ENCODE measurements at regions not wholly inside any gene's neighbourhood (a gene's known extent, or its start where the extent isn't known, plus 50 kb on each side); places are given as distances from the start of the nearest gene placed in this dataset.

DNA sequence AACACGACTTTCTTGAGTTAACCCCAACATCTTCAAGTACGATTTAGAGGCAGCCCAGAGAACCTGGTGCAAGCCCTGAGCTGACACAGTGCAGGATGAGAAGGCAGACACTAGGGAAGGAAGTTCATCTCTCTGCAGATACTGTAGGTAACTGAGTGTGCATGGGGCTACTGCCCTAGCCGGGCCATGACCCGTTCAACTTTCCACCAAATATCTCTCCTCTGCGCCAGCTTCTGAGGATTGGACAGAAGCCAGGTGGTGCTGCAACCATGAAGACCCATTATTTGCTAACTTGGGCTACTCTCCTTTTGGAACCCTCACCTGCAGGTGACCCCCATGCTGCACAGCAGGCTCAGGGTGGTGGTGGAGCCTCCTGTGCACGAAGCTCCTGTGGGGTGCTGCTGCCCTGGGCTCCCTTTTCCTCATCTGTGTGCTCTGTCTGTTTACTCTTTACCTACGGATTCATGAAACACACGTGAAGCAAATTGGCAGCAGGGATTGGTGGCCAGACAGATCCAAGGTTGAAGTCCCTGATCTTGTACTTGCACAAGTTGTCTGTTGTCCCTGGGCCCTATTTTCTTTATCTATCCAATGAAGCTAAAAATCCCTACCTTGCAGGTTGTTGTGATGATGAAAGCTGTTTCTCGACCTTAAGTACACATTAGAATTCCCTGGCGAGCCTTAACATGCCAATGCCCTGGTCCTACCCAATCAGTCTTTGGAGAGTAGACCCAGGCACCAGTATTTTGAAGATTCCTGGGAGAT lies 227.8 kb downstream of the LACC1 start:
- no peak overlapping the region for H3K4me3 ChIP-seq (ENCODE audit: low read depth, low read length)
- no peak for TF ChIP-seq CTCF (IDR thresholded peaks at IDR 0.05; ENCODE audit: insufficient read depth, low read depth, low read length, missing control alignments)
- no peak for DNase-seq (ENCODE audit: low read depth)

- no peak overlapping the region for H3K4me3 ChIP-seq (ENCODE audit: low read depth, low read length)
- TF ChIP-seq CTCF (IDR thresholded peaks at IDR 0.05; ENCODE audit: insufficient read depth, low read depth, low read length, missing control alignments): no peak
- no peak for DNase-seq (ENCODE audit: low read depth)
Measured at GRCh38 chr13:44108331-44108858, 228.7 kb downstream of the LACC1 start.

- TF ChIP-seq CTCF (IDR thresholded peaks at IDR 0.05; ENCODE audit: insufficient read depth, low read depth, low read length, missing control alignments): no peak
- no peak overlapping the region for H3K4me3 ChIP-seq (ENCODE audit: low read depth, low read length)
- DNase-seq (ENCODE audit: low read depth): no peak
Measured at GRCh38 chr13:44110091-44110621, 230.5 kb downstream of the LACC1 start.

DNA sequence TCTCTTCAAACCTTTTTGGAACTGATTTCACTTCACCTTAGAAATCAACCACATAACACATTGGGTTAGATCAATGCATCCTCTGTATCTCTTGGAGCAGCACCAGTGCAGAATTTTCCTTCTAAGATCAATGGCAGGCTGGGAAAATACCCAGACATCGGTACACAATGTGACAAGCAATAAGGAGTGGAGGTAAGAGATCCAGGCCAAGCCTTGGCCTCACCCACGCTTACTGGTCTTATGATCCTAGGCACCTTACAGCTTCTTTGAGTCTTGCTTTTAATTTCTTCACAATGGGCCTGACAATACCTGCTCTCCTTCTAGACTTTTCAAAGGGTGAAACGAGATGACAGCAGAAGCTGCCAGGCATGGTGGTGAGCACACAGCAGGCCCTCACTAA lies 232.0 kb downstream of the LACC1 start:
- no peak for TF ChIP-seq CTCF (IDR thresholded peaks at IDR 0.05; ENCODE audit: insufficient read depth, low read depth, low read length, missing control alignments)
- DNase-seq (ENCODE audit: low read depth): no peak
- H3K4me3 ChIP-seq (ENCODE audit: low read depth, low read length): no peak overlapping the region

GRCh38 chr13:44112700-44113329 lies 233.1 kb downstream of the LACC1 start:
- no peak for DNase-seq (ENCODE audit: low read depth)
- H3K4me3 ChIP-seq (ENCODE audit: low read depth, low read length): no peak overlapping the region
- no peak for TF ChIP-seq CTCF (IDR thresholded peaks at IDR 0.05; ENCODE audit: insufficient read depth, low read depth, low read length, missing control alignments)

DNA sequence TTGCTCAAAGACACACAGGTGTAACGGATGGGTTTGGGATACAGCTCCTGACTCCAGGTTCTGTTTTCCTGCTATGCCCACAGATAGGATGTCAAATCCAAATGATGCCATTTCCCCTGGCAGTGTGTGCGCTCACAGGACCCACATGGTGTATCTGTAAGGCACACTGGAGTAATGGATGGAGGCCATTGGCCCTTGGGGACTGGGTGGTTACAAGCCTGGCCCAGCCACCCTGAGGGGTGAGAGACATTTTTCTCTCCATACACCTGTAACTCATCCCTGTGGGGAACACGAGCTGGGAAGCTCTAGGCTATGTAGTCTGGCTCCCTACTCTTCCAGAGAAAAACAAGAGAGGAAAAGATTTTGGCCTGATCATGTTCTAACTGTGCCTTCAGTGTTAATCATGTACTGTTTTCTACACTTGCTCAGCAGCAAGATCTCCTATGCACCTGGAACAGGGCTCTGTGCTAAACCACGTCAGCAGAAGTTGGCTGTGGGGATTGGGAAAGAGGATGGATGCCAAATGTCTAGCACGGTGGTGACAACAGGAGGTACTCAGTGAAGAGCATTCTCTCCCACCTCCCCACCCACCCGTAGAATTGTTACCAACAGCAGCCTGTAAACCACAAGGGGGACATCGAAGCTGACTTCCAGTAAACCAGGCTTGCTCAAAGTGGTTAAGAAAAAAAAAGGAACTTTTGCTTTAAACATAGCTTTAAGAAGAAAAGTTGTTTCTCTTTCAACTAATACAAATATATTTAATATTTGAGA lies 237.0 kb downstream of the LACC1 start:
- no peak for TF ChIP-seq CTCF (IDR thresholded peaks at IDR 0.05; ENCODE audit: insufficient read depth, low read depth, low read length, missing control alignments)
- no peak for DNase-seq (ENCODE audit: low read depth)

More for the DNA sequence above, 237.0 kb downstream of the LACC1 start:
- no peak overlapping the region for H3K4me3 ChIP-seq (ENCODE audit: low read depth, low read length)

Measured in GM12865 (cell line).